ENCODE measurements at regions not wholly inside any gene's neighbourhood (a gene's known extent, or its start where the extent isn't known, plus 50 kb on each side); places are given as distances from the start of the nearest gene placed in this dataset.

- H3K4me2 ChIP-seq (ENCODE audit: low read length), result no peak overlapping the region
- H3K36me3 ChIP-seq (replicated peaks; ENCODE audit: low read depth, low read length), result no peaks in the 10 kb centered on the region
These were observed 100.3 kb upstream of the DDIT4L start for GRCh38 chr4:100290585-100290984.

GRCh38 chr4:100289946-100290345 is 99.7 kb upstream of the DDIT4L start:
- Histone ChIP-seq H3K27me3 (ENCODE audit: low read depth, low read length) (no peaks in the 10 kb centered on the region), H4K20me1 (ENCODE audit: insufficient read depth, low read length) (no peaks in the 10 kb centered on the region), H3K27ac (ENCODE audit: low read length) (no peak overlapping the region), H3K9ac (ENCODE audit: low read length) (no peak overlapping the region), H2AFZ (ENCODE audit: low read depth, low read length) (no peak overlapping the region), H3K9me3 (ENCODE audit: insufficient read depth, low read length) (no peaks in the 10 kb centered on the region), H3K4me2 (ENCODE audit: low read length) (no peak overlapping the region), H3K4me3 (ENCODE audit: low read length) (no peak overlapping the region), H3K4me1 (ENCODE audit: low read length) (peaks cover 16% of the 10 kb centered on the region), H3K36me3 (replicated peaks; ENCODE audit: low read depth, low read length) (no peaks in the 10 kb centered on the region), H3K79me2 (ENCODE audit: low read length) (no peaks in the 10 kb centered on the region)
- TF ChIP-seq, protein P1, sequence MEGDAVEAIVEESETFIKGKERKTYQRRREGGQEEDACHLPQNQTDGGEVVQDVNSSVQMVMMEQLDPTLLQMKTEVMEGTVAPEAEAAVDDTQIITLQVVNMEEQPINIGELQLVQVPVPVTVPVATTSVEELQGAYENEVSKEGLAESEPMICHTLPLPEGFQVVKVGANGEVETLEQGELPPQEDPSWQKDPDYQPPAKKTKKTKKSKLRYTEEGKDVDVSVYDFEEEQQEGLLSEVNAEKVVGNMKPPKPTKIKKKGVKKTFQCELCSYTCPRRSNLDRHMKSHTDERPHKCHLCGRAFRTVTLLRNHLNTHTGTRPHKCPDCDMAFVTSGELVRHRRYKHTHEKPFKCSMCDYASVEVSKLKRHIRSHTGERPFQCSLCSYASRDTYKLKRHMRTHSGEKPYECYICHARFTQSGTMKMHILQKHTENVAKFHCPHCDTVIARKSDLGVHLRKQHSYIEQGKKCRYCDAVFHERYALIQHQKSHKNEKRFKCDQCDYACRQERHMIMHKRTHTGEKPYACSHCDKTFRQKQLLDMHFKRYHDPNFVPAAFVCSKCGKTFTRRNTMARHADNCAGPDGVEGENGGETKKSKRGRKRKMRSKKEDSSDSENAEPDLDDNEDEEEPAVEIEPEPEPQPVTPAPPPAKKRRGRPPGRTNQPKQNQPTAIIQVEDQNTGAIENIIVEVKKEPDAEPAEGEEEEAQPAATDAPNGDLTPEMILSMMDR (IDR thresholded peaks at IDR 0.05; ENCODE audit: low read depth, low read length), result no peak

More at GRCh38 chr4:100290585-100290984, 100.3 kb upstream of the DDIT4L start:
- TF ChIP-seq EZH2phosphoT487 (IDR thresholded peaks at IDR 0.05; ENCODE audit: low read depth), result no peak
- TF ChIP-seq, protein P1 (IDR thresholded peaks at IDR 0.05; ENCODE audit: low read depth, low read length), result no peak
- Histone ChIP-seq H2AFZ (ENCODE audit: low read depth, low read length) (no peak overlapping the region), H3K4me3 (ENCODE audit: low read length) (no peak overlapping the region), H3K4me1 (ENCODE audit: low read length) (peaks cover 18% of the 10 kb centered on the region), H3K27ac (ENCODE audit: low read length) (no peak overlapping the region), H3K27me3 (ENCODE audit: low read depth, low read length) (no peaks in the 10 kb centered on the region), H4K20me1 (ENCODE audit: insufficient read depth, low read length) (no peaks in the 10 kb centered on the region), H3K79me2 (ENCODE audit: low read length) (no peaks in the 10 kb centered on the region), H3K9ac (ENCODE audit: low read length) (no peak overlapping the region), H3K9me3 (ENCODE audit: insufficient read depth, low read length) (no peaks in the 10 kb centered on the region)

DNA sequence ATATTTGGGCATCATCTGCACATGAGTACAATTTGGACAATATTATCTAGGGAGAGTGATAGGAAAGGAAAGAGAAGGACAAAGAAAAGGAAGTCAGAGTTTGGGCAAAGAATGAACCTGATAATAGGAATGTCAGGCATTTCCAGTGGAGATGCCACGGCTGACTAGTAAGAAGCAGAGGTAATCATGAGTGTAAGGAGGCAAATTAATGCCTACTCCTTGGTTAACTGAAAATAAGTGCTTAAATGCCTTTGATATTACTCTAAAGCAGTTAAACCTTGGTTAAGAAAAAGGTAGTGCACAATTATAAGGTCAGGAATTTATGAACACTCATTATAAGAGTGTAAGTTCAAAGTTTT is 99.2 kb upstream of the DDIT4L start:
- Histone ChIP-seq H3K4me2 (ENCODE audit: low read length) (no peak overlapping the region), H3K9ac (ENCODE audit: low read length) (no peak overlapping the region), H4K20me1 (ENCODE audit: insufficient read depth, low read length) (no peaks in the 10 kb centered on the region), H3K27me3 (ENCODE audit: low read depth, low read length) (no peaks in the 10 kb centered on the region), H3K4me3 (ENCODE audit: low read length) (no peak overlapping the region), H3K9me3 (ENCODE audit: insufficient read depth, low read length) (no peaks in the 10 kb centered on the region), H3K4me1 (ENCODE audit: low read length) (peaks cover 16% of the 10 kb centered on the region), H3K27ac (ENCODE audit: low read length) (no peak overlapping the region), H3K79me2 (ENCODE audit: low read length) (no peaks in the 10 kb centered on the region), H2AFZ (ENCODE audit: low read depth, low read length) (no peak overlapping the region), H3K36me3 (replicated peaks; ENCODE audit: low read depth, low read length) (no peaks in the 10 kb centered on the region)
- TF ChIP-seq, protein P1 (IDR thresholded peaks at IDR 0.05; ENCODE audit: low read depth, low read length), result no peak
- no peak for TF ChIP-seq EZH2phosphoT487 (IDR thresholded peaks at IDR 0.05; ENCODE audit: low read depth)

GRCh38 chr4:100288811-100289529 is 98.7 kb upstream of the DDIT4L start:
- TF ChIP-seq, protein P1 (IDR thresholded peaks at IDR 0.05; ENCODE audit: low read depth, low read length), result no peak
- TF ChIP-seq EZH2phosphoT487 (IDR thresholded peaks at IDR 0.05; ENCODE audit: low read depth), result no peak
- no peak overlapping the region for H3K9ac ChIP-seq (ENCODE audit: low read length)
- H4K20me1 ChIP-seq (ENCODE audit: insufficient read depth, low read length), result no peaks in the 10 kb centered on the region
- H3K4me1 ChIP-seq (ENCODE audit: low read length), result peaks cover 11% of the 10 kb centered on the region
- H3K27ac ChIP-seq (ENCODE audit: low read length), result no peak overlapping the region
- no peak overlapping the region for H3K4me3 ChIP-seq (ENCODE audit: low read length)
- no peaks in the 10 kb centered on the region for H3K9me3 ChIP-seq (ENCODE audit: insufficient read depth, low read length)
- H3K27me3 ChIP-seq (ENCODE audit: low read depth, low read length), result no peaks in the 10 kb centered on the region
- no peak overlapping the region for H3K4me2 ChIP-seq (ENCODE audit: low read length)
- H2AFZ ChIP-seq (ENCODE audit: low read depth, low read length), result no peak overlapping the region
- H3K79me2 ChIP-seq (ENCODE audit: low read length), result no peaks in the 10 kb centered on the region
- H3K36me3 ChIP-seq (replicated peaks; ENCODE audit: low read depth, low read length), result no peaks in the 10 kb centered on the region

Measured in OCI-LY3 (cell line).